ENCODE measurements at regions not wholly inside any gene's neighbourhood (a gene's known extent, or its start where the extent isn't known, plus 50 kb on each side); places are given as distances from the start of the nearest gene placed in this dataset.

GRCh38 chr2:217477583-217477982 is 525.2 kb downstream of the TNS1 start:
- no peak for DNase-seq (ENCODE audit: low read depth)
- TF ChIP-seq, protein P1, sequence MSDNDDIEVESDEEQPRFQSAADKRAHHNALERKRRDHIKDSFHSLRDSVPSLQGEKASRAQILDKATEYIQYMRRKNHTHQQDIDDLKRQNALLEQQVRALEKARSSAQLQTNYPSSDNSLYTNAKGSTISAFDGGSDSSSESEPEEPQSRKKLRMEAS (IDR thresholded peaks at IDR 0.05; ENCODE audit: low read depth, low read length), result no peak
- TF ChIP-seq POLR2A (IDR thresholded peaks at IDR 0.05; ENCODE audit: extremely low read depth, insufficient read length) (no peak), MYC (IDR thresholded peaks at IDR 0.05; ENCODE audit: low read depth, low read length) (no peak)
- H3K4me3 ChIP-seq (ENCODE audit: low read depth, low read length), result no peak overlapping the region

DNA sequence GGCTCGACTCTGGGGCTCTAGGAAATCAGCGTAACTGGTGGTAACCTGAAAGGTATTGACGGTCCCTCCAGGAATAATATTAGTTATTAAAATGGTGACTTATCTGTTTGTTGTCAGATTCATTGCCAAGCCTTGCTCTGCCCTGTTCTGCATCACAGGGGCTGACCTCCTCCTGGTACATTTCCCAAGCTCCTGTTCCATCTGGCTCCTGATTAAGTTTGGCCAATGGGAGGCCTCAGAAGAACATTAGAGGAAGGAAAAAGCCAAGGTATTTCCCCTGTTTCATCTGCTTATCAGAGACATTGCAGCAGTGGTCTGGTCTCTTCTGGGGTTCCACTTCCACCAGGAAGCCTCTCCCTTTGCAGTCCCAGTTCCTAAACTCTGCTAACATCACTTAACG is 527.0 kb downstream of the TNS1 start:
- DNase-seq (ENCODE audit: low read depth), result no peak
- no peak for TF ChIP-seq CTCF (IDR thresholded peaks at IDR 0.05; ENCODE audit: low read depth, low read length)
- no peak for TF ChIP-seq MYC (IDR thresholded peaks at IDR 0.05; ENCODE audit: low read depth, low read length)
- TF ChIP-seq, protein P1 (IDR thresholded peaks at IDR 0.05; ENCODE audit: low read depth, low read length), result no peak
- TF ChIP-seq POLR2A (IDR thresholded peaks at IDR 0.05; ENCODE audit: extremely low read depth, insufficient read length), result no peak
- H3K4me3 ChIP-seq (ENCODE audit: low read depth, low read length), result no peak overlapping the region

GRCh38 chr2:217475101-217475500 is 527.7 kb downstream of the TNS1 start:
- DNase-seq (ENCODE audit: low read depth), result no peak
- H3K4me3 ChIP-seq (ENCODE audit: low read depth, low read length), result no peak overlapping the region
- TF ChIP-seq MYC (IDR thresholded peaks at IDR 0.05; ENCODE audit: low read depth, low read length) (no peak), POLR2A (IDR thresholded peaks at IDR 0.05; ENCODE audit: extremely low read depth, insufficient read length) (no peak), CTCF (IDR thresholded peaks at IDR 0.05; ENCODE audit: low read depth, low read length) (no peak)
- TF ChIP-seq, protein P1 (IDR thresholded peaks at IDR 0.05; ENCODE audit: low read depth, low read length), result no peak

DNA sequence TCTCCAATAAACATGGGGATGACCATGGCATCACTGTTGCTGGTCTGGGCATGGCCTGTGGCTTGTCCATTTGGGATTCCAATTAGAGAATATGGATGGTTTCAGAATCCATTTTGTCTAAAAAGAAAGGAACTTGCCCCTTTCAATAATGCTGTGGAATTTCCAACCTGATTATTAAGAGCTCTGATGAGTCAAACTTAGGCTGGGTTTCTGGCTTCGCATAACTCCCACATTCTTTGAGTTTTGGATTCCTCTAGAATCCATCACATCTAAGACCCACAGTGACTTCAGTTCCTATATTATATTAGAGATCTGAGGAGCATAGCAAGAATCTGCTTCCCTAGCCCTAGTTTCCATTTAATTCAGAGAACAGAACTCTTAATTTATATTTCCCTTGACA is 531.5 kb downstream of the TNS1 start:
- no peak for DNase-seq (ENCODE audit: low read depth)
- H3K4me3 ChIP-seq (ENCODE audit: low read depth, low read length), result no peak overlapping the region
- TF ChIP-seq, protein P1 (IDR thresholded peaks at IDR 0.05; ENCODE audit: low read depth, low read length), result no peak
- TF ChIP-seq POLR2A (IDR thresholded peaks at IDR 0.05; ENCODE audit: extremely low read depth, insufficient read length), result no peak
- no peak for TF ChIP-seq CTCF (IDR thresholded peaks at IDR 0.05; ENCODE audit: low read depth, low read length)
- no peak for TF ChIP-seq MYC (IDR thresholded peaks at IDR 0.05; ENCODE audit: low read depth, low read length)

DNA sequence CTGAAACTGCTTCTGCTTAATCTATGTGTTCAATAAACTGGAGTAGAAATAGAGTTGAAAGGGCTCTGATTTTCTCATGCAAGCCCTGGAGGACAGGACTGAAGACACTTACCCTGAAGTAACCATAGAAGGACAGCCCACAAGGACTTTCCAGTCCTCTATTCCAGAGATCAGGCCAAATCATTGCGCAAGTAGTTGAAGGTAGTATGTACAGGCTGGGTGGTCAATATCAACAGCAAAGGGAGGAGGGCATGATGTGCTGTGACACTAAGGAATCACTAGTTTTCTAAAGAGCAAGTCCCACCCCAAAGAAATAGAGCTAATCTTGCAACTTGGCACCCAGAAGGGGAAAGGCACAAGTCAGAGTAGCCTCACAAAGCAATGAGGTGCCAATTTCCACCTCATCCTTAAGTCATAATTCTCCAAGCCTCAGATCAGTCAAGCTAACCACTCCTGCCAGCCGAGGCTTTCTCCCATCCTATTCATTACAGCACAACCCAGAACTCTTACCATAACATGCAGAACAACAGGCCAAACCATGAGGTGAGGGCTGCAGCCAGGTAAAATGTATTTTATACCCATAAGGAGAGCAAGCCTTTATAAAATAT is 533.5 kb downstream of the TNS1 start:
- DNase-seq (ENCODE audit: low read depth), result no peak
- no peak overlapping the region for H3K4me3 ChIP-seq (ENCODE audit: low read depth, low read length)
- TF ChIP-seq POLR2A (IDR thresholded peaks at IDR 0.05; ENCODE audit: extremely low read depth, insufficient read length) (no peak), MYC (IDR thresholded peaks at IDR 0.05; ENCODE audit: low read depth, low read length) (no peak), CTCF (IDR thresholded peaks at IDR 0.05; ENCODE audit: low read depth, low read length) (no peak)
- TF ChIP-seq, protein P1 (IDR thresholded peaks at IDR 0.05; ENCODE audit: low read depth, low read length), result no peak

GRCh38 chr2:217468042-217468830 is 534.6 kb downstream of the TNS1 start:
- no peak overlapping the region for H3K4me3 ChIP-seq (ENCODE audit: low read depth, low read length)
- no peak for TF ChIP-seq CTCF (IDR thresholded peaks at IDR 0.05; ENCODE audit: low read depth, low read length)
- TF ChIP-seq, protein P1 (IDR thresholded peaks at IDR 0.05; ENCODE audit: low read depth, low read length), result no peak
- TF ChIP-seq MYC (IDR thresholded peaks at IDR 0.05; ENCODE audit: low read depth, low read length), result no peak
- TF ChIP-seq POLR2A (IDR thresholded peaks at IDR 0.05; ENCODE audit: extremely low read depth, insufficient read length), result no peak
- no peak for DNase-seq (ENCODE audit: low read depth)

Data from NB4 (cell line).